Gastroesophageal sphincter (tissue), 3 donors: ENCODE measurements at regions not wholly inside any gene's neighbourhood (a gene's known extent, or its start where the extent isn't known, plus 50 kb on each side); places are given as distances from the start of the nearest gene placed in this dataset.

ENCODE experiments used
- EP300 ChIP-seq: sonication (generic); formaldehyde crosslinking; IDR thresholded peaks from one replicate; pipeline ENCODE4 v1.6.1; 2017; ENCODE audit warnings: antibody characterized with exemption, mild to moderate bottlenecking
- POLR2A ChIP-seq, 2 donors: fragments of 450-650 bp; IDR thresholded peaks; one replicate each; pipeline ENCODE4 v1.6.1; 2017; ENCODE audit warnings: antibody characterized with exemption in 2 of 2, mild to moderate bottlenecking in 2 of 2, moderate library complexity in 1 of 2
- POLR2AphosphoS5 ChIP-seq: sonication (generic); formaldehyde crosslinking; IDR thresholded peaks from one replicate; pipeline ENCODE4 v1.6.1; 2017; ENCODE audit warnings: antibody characterized with exemption
- TF ChIP-seq, protein P1 (sequence below), 4 experiments: fragments of 200-600 bp in 2 of 4; fragments of 450-650 bp in 2 of 4; sonication (generic) in 1 of 4; IDR thresholded peaks; one replicate each; pipeline ENCODE4 v1.5.1; 2017 to 2019; ENCODE audit warnings: antibody characterized with exemption in 4 of 4, mild to moderate bottlenecking in 2 of 4, moderate library complexity in 2 of 4

DNA sequence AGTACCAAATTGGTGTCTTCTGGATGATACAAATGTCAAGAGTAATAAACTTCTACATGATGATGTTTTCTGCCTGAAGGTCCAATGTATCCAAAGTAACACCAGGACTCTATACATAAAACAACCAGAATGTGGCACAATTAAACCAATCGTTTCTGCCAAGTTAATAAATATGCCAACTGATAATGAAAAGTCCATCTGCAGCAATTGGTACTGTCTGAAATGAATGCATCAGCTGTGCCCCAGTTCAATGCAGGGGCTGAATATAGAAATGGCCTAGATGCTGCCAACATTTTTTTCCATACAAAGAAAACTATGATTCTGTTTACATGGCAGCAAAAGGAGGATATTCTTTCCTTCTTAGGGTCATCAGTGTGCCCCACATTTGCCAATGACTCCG, 137.2 kb upstream of the LSM8 start:
- TF ChIP-seq EP300: no peak
- TF ChIP-seq, protein P1, sequence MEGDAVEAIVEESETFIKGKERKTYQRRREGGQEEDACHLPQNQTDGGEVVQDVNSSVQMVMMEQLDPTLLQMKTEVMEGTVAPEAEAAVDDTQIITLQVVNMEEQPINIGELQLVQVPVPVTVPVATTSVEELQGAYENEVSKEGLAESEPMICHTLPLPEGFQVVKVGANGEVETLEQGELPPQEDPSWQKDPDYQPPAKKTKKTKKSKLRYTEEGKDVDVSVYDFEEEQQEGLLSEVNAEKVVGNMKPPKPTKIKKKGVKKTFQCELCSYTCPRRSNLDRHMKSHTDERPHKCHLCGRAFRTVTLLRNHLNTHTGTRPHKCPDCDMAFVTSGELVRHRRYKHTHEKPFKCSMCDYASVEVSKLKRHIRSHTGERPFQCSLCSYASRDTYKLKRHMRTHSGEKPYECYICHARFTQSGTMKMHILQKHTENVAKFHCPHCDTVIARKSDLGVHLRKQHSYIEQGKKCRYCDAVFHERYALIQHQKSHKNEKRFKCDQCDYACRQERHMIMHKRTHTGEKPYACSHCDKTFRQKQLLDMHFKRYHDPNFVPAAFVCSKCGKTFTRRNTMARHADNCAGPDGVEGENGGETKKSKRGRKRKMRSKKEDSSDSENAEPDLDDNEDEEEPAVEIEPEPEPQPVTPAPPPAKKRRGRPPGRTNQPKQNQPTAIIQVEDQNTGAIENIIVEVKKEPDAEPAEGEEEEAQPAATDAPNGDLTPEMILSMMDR (IDR thresholded peaks at IDR 0.05): no peak
- TF ChIP-seq POLR2AphosphoS5: no peak
- no peak for TF ChIP-seq POLR2A (IDR thresholded peaks at IDR 0.05)
